SK-N-SH treated with all-trans-retinoic acid at 6 μM for 48 hours (cell line): ENCODE measurements at regions not wholly inside any gene's neighbourhood (a gene's known extent, or its start where the extent isn't known, plus 50 kb on each side); places are given as distances from the start of the nearest gene placed in this dataset.

Experiments used
- ATAC-seq: fragments of 200-7000 bp; cut with Tn5 transposase; 3 replicates; pipeline ENCODE4 v1.9.1; 2020; ENCODE audit warnings: mild to moderate bottlenecking, moderate library complexity
- ARNTL ChIP-seq: fragments of 450-650 bp; formaldehyde crosslinking; IDR thresholded peaks from 2 replicates; pipeline ENCODE4 v1.5.0; 2020; ENCODE audit warnings: low read depth, mild to moderate bottlenecking, moderate library complexity, borderline replicate concordance
- BACH2 ChIP-seq: fragments of 250-450 bp; sonication (Bioruptor Pico); IDR thresholded peaks from 2 replicates; pipeline ENCODE4 v1.9.0; 2021; ENCODE audit warnings: mild to moderate bottlenecking, borderline replicate concordance
- CREB5 ChIP-seq: fragments of 250-450 bp; sonication (Bioruptor Pico); IDR thresholded peaks from 2 replicates; pipeline ENCODE4 v1.5.1; 2020; ENCODE audit warnings: low read depth, mild to moderate bottlenecking, moderate library complexity
- CSDC2 ChIP-seq: fragments of 250-450 bp; sonication (Bioruptor Pico); IDR thresholded peaks from 2 replicates; pipeline ENCODE4 v1.5.0; 2020; ENCODE audit warnings: mild to moderate bottlenecking, moderate library complexity
- CSRNP3 ChIP-seq: fragments of 250-450 bp; sonication (Bioruptor Pico); IDR thresholded peaks from 2 replicates; pipeline ENCODE4 v1.5.1; 2021; ENCODE audit warnings: mild to moderate bottlenecking, moderate library complexity
- ESRRG ChIP-seq: fragments of 250-450 bp; sonication (Bioruptor Pico); IDR thresholded peaks from 2 replicates; pipeline ENCODE4 v1.6.1; 2021; ENCODE audit warnings: mild to moderate bottlenecking
- GLIS3 ChIP-seq: fragments of 250-450 bp; sonication (Bioruptor Pico); IDR thresholded peaks from 2 replicates; pipeline ENCODE4 v1.5.0; 2020; ENCODE audit warnings: mild to moderate bottlenecking, moderate library complexity
- ISL1 ChIP-seq: fragments of 250-450 bp; sonication (Bioruptor Pico); IDR thresholded peaks from 2 replicates; pipeline ENCODE4 v2.1.2; 2022; ENCODE audit warnings: mild to moderate bottlenecking, moderate library complexity
- OSR1 ChIP-seq: fragments of 250-450 bp; sonication (Bioruptor Pico); IDR thresholded peaks from 2 replicates; pipeline ENCODE4 v1.8.0; 2022; ENCODE audit warnings: moderate library complexity, mild to moderate bottlenecking, inconsistent platforms
- PATZ1 ChIP-seq: fragments of 250-450 bp; sonication (Bioruptor Pico); IDR thresholded peaks from 2 replicates; pipeline ENCODE4 v1.8.0; 2020; ENCODE audit warnings: mild to moderate bottlenecking, moderate library complexity, borderline replicate concordance
- POU6F1 ChIP-seq: fragments of 250-450 bp; sonication (Bioruptor Pico); IDR thresholded peaks from 2 replicates; pipeline ENCODE4 v1.8.0; 2021; ENCODE audit warnings: low read depth, mild to moderate bottlenecking, moderate library complexity, borderline replicate concordance
- PPARA ChIP-seq: fragments of 250-450 bp; sonication (Bioruptor Pico); IDR thresholded peaks from 2 replicates; pipeline ENCODE4 v1.5.0; 2020; ENCODE audit warnings: mild to moderate bottlenecking, borderline replicate concordance
- RARB ChIP-seq: fragments of 250-450 bp; sonication (Bioruptor Pico); IDR thresholded peaks from 2 replicates; pipeline ENCODE4 v1.8.0; 2021; ENCODE audit warnings: mild to moderate bottlenecking, moderate library complexity
- TCF4 ChIP-seq: fragments of 250-450 bp; sonication (Bioruptor Pico); IDR thresholded peaks from 2 replicates; pipeline ENCODE4 v1.8.0; 2021; ENCODE audit warnings: mild to moderate bottlenecking, moderate library complexity, borderline replicate concordance
- TOX ChIP-seq: fragments of 250-450 bp; sonication (Bioruptor Pico); IDR thresholded peaks from 2 replicates; pipeline ENCODE4 v1.8.0; 2021; ENCODE audit warnings: mild to moderate bottlenecking, moderate library complexity, borderline replicate concordance
- ZC3H10 ChIP-seq: fragments of 250-450 bp; sonication (Bioruptor Pico); IDR thresholded peaks from 2 replicates; pipeline ENCODE4 v1.5.1; 2021; ENCODE audit warnings: mild to moderate bottlenecking, moderate library complexity
- ZFP3 ChIP-seq: fragments of 250-450 bp; sonication (Bioruptor Pico); IDR thresholded peaks from 2 replicates; pipeline ENCODE4 v1.5.0; 2020; ENCODE audit warnings: mild to moderate bottlenecking, moderate library complexity
- ZFP30 ChIP-seq: fragments of 450-650 bp; formaldehyde crosslinking; IDR thresholded peaks from 2 replicates; pipeline ENCODE4 v1.5.0; 2022; ENCODE audit warnings: mild to moderate bottlenecking, moderate library complexity
- ZNF565 ChIP-seq: fragments of 450-650 bp; formaldehyde crosslinking; conservative IDR thresholded peaks from 2 replicates; pipeline ENCODE4 v1.5.0; 2020; ENCODE audit warnings: low read depth, mild to moderate bottlenecking, moderate library complexity
- ZNF70 ChIP-seq: fragments of 450-650 bp; formaldehyde crosslinking; IDR thresholded peaks from 2 replicates; pipeline ENCODE4 v1.5.0; 2020; ENCODE audit warnings: mild to moderate bottlenecking, moderate library complexity
- ZNF8 ChIP-seq: fragments of 450-650 bp; formaldehyde crosslinking; IDR thresholded peaks from 2 replicates; pipeline ENCODE4 v1.5.0; 2020; ENCODE audit warnings: mild to moderate bottlenecking, moderate library complexity

- ATAC-seq: no peak
- TF ChIP-seq ZNF70 (no peak), POU6F1 (no peak), TCF4 (CRISPR knock-in tag) (no peak), ZNF565 (no peak), ESRRG (CRISPR knock-in tag) (no peak), GLIS3 (CRISPR knock-in tag) (no peak), ZC3H10 (CRISPR knock-in tag) (no peak)
These were observed 426.5 kb downstream of the SHQ1 start for GRCh38 chr3:72421786-72422185.

GRCh38 chr3:72421126-72421525 lies 427.1 kb downstream of the SHQ1 start:
- TF ChIP-seq ESRRG (CRISPR knock-in tag) (no peak), RARB (CRISPR knock-in tag) (no peak), GLIS3 (CRISPR knock-in tag) (no peak), POU6F1 (no peak), ARNTL (CRISPR knock-in tag) (no peak), ZNF70 (no peak), PPARA (CRISPR knock-in tag) (no peak), CSRNP3 (CRISPR knock-in tag) (no peak), ZC3H10 (CRISPR knock-in tag) (no peak), TCF4 (CRISPR knock-in tag) (no peak), BACH2 (CRISPR knock-in tag) (no peak), ZNF8 (CRISPR knock-in tag) (no peak), TOX (CRISPR knock-in tag) (no peak), ZNF565 (no peak), ZFP3 (CRISPR knock-in tag) (no peak)
- ATAC-seq: no peak

GRCh38 chr3:72418856-72419255 lies 429.4 kb downstream of the SHQ1 start:
- ATAC-seq: no peak
- no peak for TF ChIP-seq BACH2 (CRISPR knock-in tag)
- no peak for TF ChIP-seq ESRRG (CRISPR knock-in tag)
- TF ChIP-seq ZNF565: no peak
- TF ChIP-seq ISL1 (CRISPR knock-in tag): no peak
- no peak for TF ChIP-seq CREB5 (CRISPR knock-in tag)
- no peak for TF ChIP-seq POU6F1
- no peak for TF ChIP-seq CSDC2 (CRISPR knock-in tag)
- TF ChIP-seq TOX (CRISPR knock-in tag): no peak
- TF ChIP-seq PATZ1 (CRISPR knock-in tag): no peak
- TF ChIP-seq ZFP30 (CRISPR knock-in tag): no peak
- TF ChIP-seq ZNF70: no peak
- no peak for TF ChIP-seq RARB (CRISPR knock-in tag)
- TF ChIP-seq TCF4 (CRISPR knock-in tag): no peak
- no peak for TF ChIP-seq ZC3H10 (CRISPR knock-in tag)
- TF ChIP-seq OSR1: no peak
